IMR-90 (cell line): ENCODE measurements at regions not wholly inside any gene's neighbourhood (a gene's known extent, or its start where the extent isn't known, plus 50 kb on each side); places are given as distances from the start of the nearest gene placed in this dataset.

Experiments
- ATAC-seq: fragments of 200-7000 bp; cut with Tn5 transposase; 2 replicates; pipeline ENCODE4 v1.9.1; 2020; ENCODE audit warnings: low read depth, mild to moderate bottlenecking, moderate library complexity
- BruUV-seq: library from RNA; stranded (reverse); fragments of 400-500 nt; replicated peaks from 2 replicates; lab custom pipeline; 2021; lab: Mats Ljungman, UMichigan
- CTCF ChIA-PET: fragments of 300-600 bp; formaldehyde crosslinking; extraction: SDS; loops from one replicate; lab custom pipeline; 2021; ENCODE audit warnings: antibody characterized with exemption; lab: Yijun Ruan, JAX
- POLR2A ChIA-PET: fragments of 300-600 bp; sonication (Branson Sonifier 250); formaldehyde crosslinking; loops from one replicate; lab custom pipeline; 2022; ENCODE audit warnings: antibody characterized with exemption; ENCODE audit not compliant: unreplicated experiment; lab: Charles Lee
- DNase-seq: peaks from one replicate; pipeline ENCODE4 v3.0.0; 2013
- H2AFZ ChIP-seq: replicated peaks from 2 replicates; pipeline ENCODE3; 2013; ENCODE audit warnings: low read length, mild to moderate bottlenecking; ENCODE audit not compliant: poor library complexity
- H2AK5ac ChIP-seq: 2 replicates; pipeline ENCODE4 v1.6.1; 2013; ENCODE audit warnings: low read depth, low read length, inconsistent platforms
- H2AK9ac ChIP-seq: replicated peaks from 2 replicates; pipeline ENCODE3; 2013; ENCODE audit warnings: mild to moderate bottlenecking, low read depth, low read length, moderate library complexity; ENCODE audit not compliant: poor library complexity
- H2BK120ac ChIP-seq: 2 replicates; pipeline ENCODE4 v1.6.1; 2013; ENCODE audit warnings: low read depth, low read length, inconsistent platforms
- H2BK15ac ChIP-seq: 3 replicates; pipeline ENCODE4 v1.6.1; 2013; ENCODE audit warnings: low read depth, low read length, inconsistent platforms
- H2BK20ac ChIP-seq: 2 replicates; pipeline ENCODE4 v1.6.1; 2013; ENCODE audit warnings: low read depth, mild to moderate bottlenecking, inconsistent platforms, low read length, moderate library complexity
- H2BK5ac ChIP-seq: 2 replicates; pipeline ENCODE4 v1.6.1; 2013; ENCODE audit warnings: mild to moderate bottlenecking, low read depth, low read length, inconsistent platforms; ENCODE audit not compliant: poor library complexity, severe bottlenecking
- H3K14ac ChIP-seq: replicated peaks from 2 replicates; pipeline ENCODE4 v1.6.1; 2013; ENCODE audit warnings: low read depth, low read length, inconsistent platforms
- H3K18ac ChIP-seq: 2 replicates; pipeline ENCODE4 v1.6.1; 2013; ENCODE audit warnings: low read depth, low read length, control low read depth
- H3K23ac ChIP-seq: 2 replicates; pipeline ENCODE4 v1.6.1; 2013; ENCODE audit warnings: low read depth, low read length, inconsistent platforms
- H3K27ac ChIP-seq: 2 replicates; pipeline ENCODE4 v1.5.1; 2013; ENCODE audit warnings: mild to moderate bottlenecking, control low read depth, low read length; ENCODE audit not compliant: insufficient read depth
- H3K27me3 ChIP-seq: 2 replicates; pipeline ENCODE4 v1.6.1; 2013; ENCODE audit warnings: low read length; ENCODE audit not compliant: control insufficient read depth, insufficient read depth
- H3K36me3 ChIP-seq: 2 replicates; pipeline ENCODE4 v1.6.1; 2013; ENCODE audit warnings: low read length, mixed read lengths; ENCODE audit not compliant: control insufficient read depth, insufficient read depth
- H3K4ac ChIP-seq: 2 replicates; pipeline ENCODE4 v1.6.1; 2013; ENCODE audit warnings: low read depth, low read length, inconsistent platforms
- H3K4me1 ChIP-seq: 2 replicates; pipeline ENCODE4 v1.6.1; 2013; ENCODE audit warnings: low read length, mixed read lengths; ENCODE audit not compliant: control insufficient read depth, insufficient read depth
- H3K4me2 ChIP-seq: 2 replicates; pipeline ENCODE4 v1.6.1; 2013; ENCODE audit warnings: low read depth, mild to moderate bottlenecking, control low read depth, low read length, moderate library complexity
- H3K4me3 ChIP-seq: 2 replicates; pipeline ENCODE4 v1.5.1; 2013; ENCODE audit warnings: low read depth, mild to moderate bottlenecking, control low read depth, low read length, moderate library complexity; ENCODE audit not compliant: insufficient read depth
- H3K56ac ChIP-seq: 2 replicates; pipeline ENCODE4 v1.6.1; 2013; ENCODE audit warnings: low read length, inconsistent platforms; ENCODE audit not compliant: insufficient read depth; ENCODE audit errors: extremely low read depth
- H3K79me1 ChIP-seq, 2 experiments: 2 replicates each; pipeline ENCODE4 v1.6.1; 2013; ENCODE audit warnings: low read length in 2 of 2, inconsistent platforms in 1 of 2, low read depth in 1 of 2
- H3K9ac ChIP-seq: 2 replicates; pipeline ENCODE4 v1.6.1; 2013; ENCODE audit warnings: low read depth, low read length, control low read depth
- H3K9me1 ChIP-seq: 2 replicates; pipeline ENCODE4 v1.6.1; 2013; ENCODE audit warnings: low read length, inconsistent platforms; ENCODE audit not compliant: insufficient read depth
- H3K9me3 ChIP-seq: 2 replicates; pipeline ENCODE4 v1.6.1; 2013; ENCODE audit warnings: low read length; ENCODE audit not compliant: control insufficient read depth, insufficient read depth
- H4K20me1 ChIP-seq: 2 replicates; pipeline ENCODE4 v1.6.1; 2013; ENCODE audit warnings: low read length, inconsistent platforms; ENCODE audit not compliant: insufficient read depth
- H4K5ac ChIP-seq: 2 replicates; pipeline ENCODE4 v1.6.1; 2013; ENCODE audit warnings: mild to moderate bottlenecking, low read depth, low read length, control low read depth
- H4K8ac ChIP-seq, 2 experiments: 2 replicates each; pipeline ENCODE4 v1.6.1; 2013; ENCODE audit warnings: low read depth in 2 of 2, low read length in 2 of 2, control low read depth in 1 of 2, inconsistent platforms in 1 of 2
- H4K91ac ChIP-seq: 2 replicates; pipeline ENCODE4 v1.6.1; 2013; ENCODE audit warnings: low read depth, low read length, inconsistent platforms; ENCODE audit not compliant: insufficient read depth
- BHLHE40 ChIP-seq: fragments of 150-350 bp; IDR thresholded peaks from 2 replicates; pipeline ENCODE4 v1.6.1; 2016; ENCODE audit warnings: mild to moderate bottlenecking, low read depth, low read length
- CEBPB ChIP-seq: IDR thresholded peaks from 2 replicates; pipeline ENCODE4 v1.6.1; 2012; ENCODE audit warnings: low read depth, low read length, improper control_type of control experiment
- CHD1 ChIP-seq: IDR thresholded peaks from 2 replicates; pipeline ENCODE4 v1.6.1; 2012; ENCODE audit warnings: low read depth, low read length, improper control_type of control experiment
- FOS ChIP-seq: fragments of 150-350 bp; IDR thresholded peaks from 2 replicates; pipeline ENCODE4 v1.6.1; 2016; ENCODE audit warnings: low read depth, low read length
- MAFK ChIP-seq: IDR thresholded peaks from 2 replicates; pipeline ENCODE4 v1.6.1; 2012; ENCODE audit warnings: low read depth, low read length, improper control_type of control experiment
- MAZ ChIP-seq: IDR thresholded peaks from 2 replicates; pipeline ENCODE4 v1.6.1; 2012; ENCODE audit warnings: low read depth, mild to moderate bottlenecking, low read length, improper control_type of control experiment, moderate library complexity, borderline replicate concordance
- MXI1 ChIP-seq: IDR thresholded peaks from 2 replicates; pipeline ENCODE4 v1.6.1; 2012; ENCODE audit warnings: low read depth, mild to moderate bottlenecking, low read length, moderate library complexity, borderline replicate concordance
- NFE2L2 ChIP-seq: fragments of 150-350 bp; IDR thresholded peaks from 2 replicates; pipeline ENCODE4 v1.6.1; 2016; ENCODE audit warnings: low read depth, mild to moderate bottlenecking, low read length
- POLR2A ChIP-seq: IDR thresholded peaks from 2 replicates; pipeline ENCODE4 v1.6.1; 2012; ENCODE audit warnings: mild to moderate bottlenecking, low read depth, low read length
- RAD21 ChIP-seq: IDR thresholded peaks from 2 replicates; pipeline ENCODE4 v1.6.1; 2012; ENCODE audit warnings: low read length, improper control_type of control experiment
- RCOR1 ChIP-seq: IDR thresholded peaks from 2 replicates; pipeline ENCODE4 v1.6.1; 2012; ENCODE audit warnings: mild to moderate bottlenecking, low read length, improper control_type of control experiment; ENCODE audit not compliant: insufficient replicate concordance
- RFX5 ChIP-seq: IDR thresholded peaks from 2 replicates; pipeline ENCODE4 v1.8.0; 2012; ENCODE audit warnings: low read depth, mild to moderate bottlenecking, low read length, moderate library complexity
- WGBS, 2 experiments: methylation state at CpG; one replicate each; pipeline versions ENCODE4 v1.1.5 to v1.1.7; 2013; ENCODE audit warnings: missing lambda C conversion rate in 2 of 2; ENCODE audit not compliant: insufficient read length in 1 of 2; ENCODE audit errors: extremely low coverage in 2 of 2; 5-methylcytosine and 5-hydroxymethylcytosine counted together
- dilution Hi-C: fragments of 300-500 bp; cut with HindIII; formaldehyde crosslinking; loops from one replicate; pipeline ENCODE4 v1.14.3; 2018; ENCODE audit warnings: low sequenced_read_pairs; ENCODE audit not compliant: unreplicated experiment
- in situ Hi-C: fragments of 300-500 bp; cut with MboI; formaldehyde crosslinking; loops from 3 replicates; pipeline ENCODE4 v1.14.3; 2019; ENCODE audit warnings: low sequenced_read_pairs, inconsistent platforms, mixed read lengths
- intact Hi-C: fragments of 100-400 bp; cut with micrococcal nuclease; formaldehyde crosslinking; loops from 2 replicates; pipeline ENCODE4 v1.10.0; 2022
- TF ChIP-seq, protein P1 (sequence below): fragments of 150-350 bp; IDR thresholded peaks from 2 replicates; pipeline ENCODE4 v1.6.1; 2016; ENCODE audit warnings: low read depth, mild to moderate bottlenecking, low read length, moderate library complexity, borderline replicate concordance
- TF ChIP-seq, protein P2 (sequence below): conservative IDR thresholded peaks from 2 replicates; pipeline ENCODE4 v1.5.1; 2012; ENCODE audit warnings: mild to moderate bottlenecking, low read depth, low read length, improper control_type of control experiment

DNA sequence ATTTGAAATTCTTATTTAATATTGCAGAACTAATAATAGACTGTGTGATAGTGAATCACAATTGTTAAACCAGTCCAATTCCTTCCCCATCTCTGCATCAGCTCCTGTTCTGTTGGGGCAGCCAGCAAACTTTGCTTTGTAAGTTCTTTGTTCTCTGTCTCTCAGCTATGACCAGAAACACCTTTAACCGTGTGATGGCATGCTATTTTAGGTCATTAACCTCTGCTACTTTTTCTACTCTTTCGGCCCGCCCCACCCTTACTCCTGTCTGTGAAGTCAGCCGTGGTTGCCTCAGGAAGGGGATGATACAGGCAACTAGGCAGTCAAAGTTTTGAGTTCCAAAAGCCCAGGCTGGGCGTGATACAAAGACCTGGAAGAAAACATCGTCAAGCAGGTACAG, 51.3 kb upstream of the EGFL6 start:
- dilution Hi-C loops = no loop called here
- intact Hi-C loops = no loop called here
- Histone ChIP-seq H3K9me3 (no peaks in the 10 kb centered on the region), H2BK20ac (no peak overlapping the region), H2BK5ac (no peak overlapping the region), H2AFZ (no peak overlapping the region), H3K23ac (no peak overlapping the region), H3K36me3 (no peaks in the 10 kb centered on the region), H3K27ac (no peak overlapping the region), H2AK5ac (no peak overlapping the region), H4K20me1 (no peaks in the 10 kb centered on the region), H2BK120ac (no peak overlapping the region), H3K4me1 (no peaks in the 10 kb centered on the region), H3K4me3 (no peak overlapping the region), H4K91ac (no peak overlapping the region), H3K56ac (no peak overlapping the region), H3K9ac (no peak overlapping the region), H3K4ac (no peak overlapping the region), H4K8ac (no peak overlapping the region), H2AK9ac (no peak overlapping the region), H2BK15ac (no peak overlapping the region), H3K14ac (no peak overlapping the region), H3K18ac (no peak overlapping the region), H3K79me1 (no peaks in the 10 kb centered on the region), H3K27me3 (peaks cover 5% of the 10 kb centered on the region; the same call in 1 of the 2 replicates), H3K4me2 (no peak overlapping the region), H4K5ac (no peak overlapping the region), H3K9me1 (no peaks in the 10 kb centered on the region)
- POLR2A ChIA-PET = no interaction called here
- no TSS peak for BruUV-seq
- 67% methylated on average over 1 of the region's 6 CpGs; no CpG with 5 or more reads in 1 of the 2 experiments for WGBS, 2 experiments
- no peak for DNase-seq
- no peak for ATAC-seq
- no peak for TF ChIP-seq CHD1
- no peak for TF ChIP-seq BHLHE40
- TF ChIP-seq, protein P1, sequence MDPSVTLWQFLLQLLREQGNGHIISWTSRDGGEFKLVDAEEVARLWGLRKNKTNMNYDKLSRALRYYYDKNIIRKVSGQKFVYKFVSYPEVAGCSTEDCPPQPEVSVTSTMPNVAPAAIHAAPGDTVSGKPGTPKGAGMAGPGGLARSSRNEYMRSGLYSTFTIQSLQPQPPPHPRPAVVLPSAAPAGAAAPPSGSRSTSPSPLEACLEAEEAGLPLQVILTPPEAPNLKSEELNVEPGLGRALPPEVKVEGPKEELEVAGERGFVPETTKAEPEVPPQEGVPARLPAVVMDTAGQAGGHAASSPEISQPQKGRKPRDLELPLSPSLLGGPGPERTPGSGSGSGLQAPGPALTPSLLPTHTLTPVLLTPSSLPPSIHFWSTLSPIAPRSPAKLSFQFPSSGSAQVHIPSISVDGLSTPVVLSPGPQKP = no peak
- no peak for TF ChIP-seq POLR2A
- no peak for TF ChIP-seq MAZ
- TF ChIP-seq CEBPB = no peak
- no peak for TF ChIP-seq MXI1
- no peak for TF ChIP-seq RAD21
- no peak for TF ChIP-seq MAFK
- TF ChIP-seq NFE2L2 = no peak
- TF ChIP-seq FOS = no peak
- TF ChIP-seq RCOR1 = no peak
- TF ChIP-seq, protein P2, sequence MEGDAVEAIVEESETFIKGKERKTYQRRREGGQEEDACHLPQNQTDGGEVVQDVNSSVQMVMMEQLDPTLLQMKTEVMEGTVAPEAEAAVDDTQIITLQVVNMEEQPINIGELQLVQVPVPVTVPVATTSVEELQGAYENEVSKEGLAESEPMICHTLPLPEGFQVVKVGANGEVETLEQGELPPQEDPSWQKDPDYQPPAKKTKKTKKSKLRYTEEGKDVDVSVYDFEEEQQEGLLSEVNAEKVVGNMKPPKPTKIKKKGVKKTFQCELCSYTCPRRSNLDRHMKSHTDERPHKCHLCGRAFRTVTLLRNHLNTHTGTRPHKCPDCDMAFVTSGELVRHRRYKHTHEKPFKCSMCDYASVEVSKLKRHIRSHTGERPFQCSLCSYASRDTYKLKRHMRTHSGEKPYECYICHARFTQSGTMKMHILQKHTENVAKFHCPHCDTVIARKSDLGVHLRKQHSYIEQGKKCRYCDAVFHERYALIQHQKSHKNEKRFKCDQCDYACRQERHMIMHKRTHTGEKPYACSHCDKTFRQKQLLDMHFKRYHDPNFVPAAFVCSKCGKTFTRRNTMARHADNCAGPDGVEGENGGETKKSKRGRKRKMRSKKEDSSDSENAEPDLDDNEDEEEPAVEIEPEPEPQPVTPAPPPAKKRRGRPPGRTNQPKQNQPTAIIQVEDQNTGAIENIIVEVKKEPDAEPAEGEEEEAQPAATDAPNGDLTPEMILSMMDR = no peak
- TF ChIP-seq RFX5 = no peak
- CTCF ChIA-PET = no interaction called here
- in situ Hi-C loops = loop anchor here (10.0 to 25.0 kb wide), 2 partner anchors 119 to 227 kb away; no protein-coding TSS in a partner anchor
